HEK293 (cell line): ENCODE measurements at regions not wholly inside any gene's neighbourhood (a gene's known extent, or its start where the extent isn't known, plus 50 kb on each side); places are given as distances from the start of the nearest gene placed in this dataset.

Experiments
- CTCF ChIA-PET: fragments of 350-600 bp; formaldehyde crosslinking; extraction: SDS; loops from one replicate; lab custom pipeline; 2021; ENCODE audit warnings: antibody characterized with exemption; lab: Yijun Ruan, JAX
- POLR2A ChIA-PET: fragments of 300-600 bp; formaldehyde crosslinking; extraction: SDS; loops from one replicate; lab custom pipeline; 2020; ENCODE audit warnings: antibody characterized with exemption, inconsistent platforms; lab: Yijun Ruan, JAX
- H3K27ac ChIP-seq: fragments of 200-500 bp; sonication (Bioruptor generic); 2 replicates; pipeline ENCODE4 v1.5.1; 2014; ENCODE audit warnings: low read depth, low read length, control low read depth, inconsistent platforms; ENCODE audit errors: extremely low read depth
- H3K36me3 ChIP-seq, 2 experiments: fragments of 200-500 bp in 1 of 2; sonication (Bioruptor generic) in 1 of 2; 1 replicate in 1 of 2; 2 replicates in 1 of 2; pipeline ENCODE4 v1.5.1; 2014 to 2017; ENCODE audit warnings: inconsistent platforms in 2 of 2, low read length in 2 of 2; ENCODE audit not compliant: control insufficient read depth in 2 of 2, insufficient read depth in 1 of 2
- H3K4me1 ChIP-seq: fragments of 200-500 bp; sonication (Bioruptor generic); 2 replicates; pipeline ENCODE4 v1.5.1; 2014; ENCODE audit warnings: mild to moderate bottlenecking, low read length, inconsistent platforms; ENCODE audit not compliant: control insufficient read depth, insufficient read depth
- H3K4me3 ChIP-seq: 2 replicates; pipeline ENCODE4 v1.5.1; 2011; ENCODE audit warnings: low read depth, mild to moderate bottlenecking, control low read depth, low read length, moderate library complexity
- H3K9me3 ChIP-seq: fragments of 200-500 bp; sonication (Bioruptor generic); 2 replicates; pipeline ENCODE4 v1.5.1; 2014; ENCODE audit warnings: low read depth, low read length, inconsistent platforms; ENCODE audit not compliant: control insufficient read depth, insufficient read depth
- BCL11B ChIP-seq: fragments of 450-650 bp; formaldehyde crosslinking; IDR thresholded peaks from 2 replicates; pipeline ENCODE4 v1.5.1; 2016; ENCODE audit warnings: low read depth, missing biosample characterization, missing genetic modification characterization
- EGR2 ChIP-seq: fragments of 450-650 bp; formaldehyde crosslinking; IDR thresholded peaks from 2 replicates; pipeline ENCODE4 v1.5.1; 2016; ENCODE audit warnings: low read depth, missing biosample characterization, missing genetic modification characterization
- GLI2 ChIP-seq: fragments of 450-650 bp; formaldehyde crosslinking; IDR thresholded peaks from 2 replicates; pipeline ENCODE4; 2017; ENCODE audit warnings: missing biosample characterization, missing genetic modification characterization, low read depth, borderline replicate concordance
- KLF7 ChIP-seq: fragments of 450-650 bp; formaldehyde crosslinking; IDR thresholded peaks from 2 replicates; pipeline ENCODE4 v1.5.1; 2016; ENCODE audit warnings: missing biosample characterization, missing genetic modification characterization, borderline replicate concordance
- PRDM10 ChIP-seq: fragments of 450-650 bp; formaldehyde crosslinking; IDR thresholded peaks from 2 replicates; pipeline ENCODE4 v1.5.1; 2016; ENCODE audit warnings: missing biosample characterization, missing genetic modification characterization
- SP3 ChIP-seq: fragments of 450-650 bp; formaldehyde crosslinking; IDR thresholded peaks from 2 replicates; pipeline ENCODE4 v1.5.1; 2016; ENCODE audit warnings: missing biosample characterization, missing genetic modification characterization
- TCF7L2 ChIP-seq: IDR thresholded peaks from 2 replicates; pipeline ENCODE4 v1.6.1; 2011; ENCODE audit warnings: low read depth, mild to moderate bottlenecking, inconsistent platforms, low read length, moderate library complexity, borderline replicate concordance
- ZBTB21 ChIP-seq: fragments of 450-650 bp; formaldehyde crosslinking; IDR thresholded peaks from 2 replicates; pipeline ENCODE4 v1.5.1; 2017; ENCODE audit warnings: missing biosample characterization, missing genetic modification characterization
- ZNF121 ChIP-seq: fragments of 450-650 bp; formaldehyde crosslinking; IDR thresholded peaks from 2 replicates; pipeline ENCODE4 v1.5.1; 2016; ENCODE audit warnings: missing biosample characterization, missing genetic modification characterization
- ZNF202 ChIP-seq: fragments of 450-650 bp; formaldehyde crosslinking; IDR thresholded peaks from 2 replicates; pipeline ENCODE4 v1.5.1; 2016; ENCODE audit warnings: missing biosample characterization, missing genetic modification characterization, borderline replicate concordance
- ZNF266 ChIP-seq: fragments of 450-650 bp; formaldehyde crosslinking; IDR thresholded peaks from 2 replicates; pipeline ENCODE4 v1.5.1; 2016; ENCODE audit warnings: missing biosample characterization, missing genetic modification characterization, low read depth
- ZNF302 ChIP-seq: fragments of 450-650 bp; formaldehyde crosslinking; IDR thresholded peaks from 2 replicates; pipeline ENCODE4 v1.5.1; 2016; ENCODE audit warnings: missing biosample characterization, missing genetic modification characterization, low read depth
- ZNF311 ChIP-seq: fragments of 450-650 bp; formaldehyde crosslinking; IDR thresholded peaks from 2 replicates; pipeline ENCODE4 v1.5.1; 2017; ENCODE audit warnings: missing biosample characterization, missing genetic modification characterization, borderline replicate concordance
- ZNF335 ChIP-seq: fragments of 450-650 bp; formaldehyde crosslinking; conservative IDR thresholded peaks from 2 replicates; pipeline ENCODE4 v1.5.1; 2016; ENCODE audit warnings: missing biosample characterization, missing genetic modification characterization
- ZNF433 ChIP-seq: fragments of 450-650 bp; formaldehyde crosslinking; IDR thresholded peaks from 2 replicates; pipeline ENCODE4 v1.5.1; 2016; ENCODE audit warnings: missing biosample characterization, missing genetic modification characterization, low read depth
- ZNF513 ChIP-seq: fragments of 450-650 bp; IDR thresholded peaks from 2 replicates; pipeline ENCODE4 v1.5.1; 2018; ENCODE audit warnings: missing biosample characterization, missing genetic modification characterization
- ZNF664 ChIP-seq: fragments of 450-650 bp; formaldehyde crosslinking; IDR thresholded peaks from 2 replicates; pipeline ENCODE4 v1.5.1; 2016; ENCODE audit warnings: missing biosample characterization, missing genetic modification characterization
- ZNF747 ChIP-seq: fragments of 450-650 bp; formaldehyde crosslinking; IDR thresholded peaks from 2 replicates; pipeline ENCODE4 v1.5.1; 2016; ENCODE audit warnings: missing biosample characterization, missing genetic modification characterization
- ZNF785 ChIP-seq: fragments of 450-650 bp; formaldehyde crosslinking; IDR thresholded peaks from 2 replicates; pipeline ENCODE4 v1.5.1; 2016; ENCODE audit warnings: missing biosample characterization, missing genetic modification characterization
- TF ChIP-seq, protein P1 (sequence below): fragments of 450-650 bp; formaldehyde crosslinking; IDR thresholded peaks from 2 replicates; pipeline ENCODE4 v1.5.1; 2017; ENCODE audit warnings: missing biosample characterization, missing genetic modification characterization

- Histone ChIP-seq H3K9me3 (no peaks in the 10 kb centered on the region), H3K27ac (no peak overlapping the region), H3K4me1 (no peaks in the 10 kb centered on the region), H3K36me3 (no peaks in the 10 kb centered on the region), H3K4me3 (no peak overlapping the region)
- CTCF ChIA-PET: interaction anchor here (0.6 to 0.7 kb wide), 2 partner anchors 130 to 547 kb away, joined by 3 read pairs; no protein-coding TSS in a partner anchor
- POLR2A ChIA-PET: no interaction called here
- TF ChIP-seq ZBTB21 (tag by site-specific recombination) (no peak), ZNF266 (tag by site-specific recombination) (no peak), ZNF433 (tag by site-specific recombination) (no peak), GLI2 (tag by site-specific recombination) (no peak), ZNF302 (tag by site-specific recombination) (no peak), KLF7 (no peak), ZNF202 (tag by site-specific recombination) (no peak), ZNF311 (no peak), ZNF513 (tag by site-specific recombination) (no peak), BCL11B (tag by site-specific recombination) (no peak), PRDM10 (tag by site-specific recombination) (no peak), ZNF335 (tag by site-specific recombination) (no peak), ZNF747 (tag by site-specific recombination) (no peak), TCF7L2 (no peak), ZNF785 (tag by site-specific recombination) (no peak), SP3 (no peak)
- TF ChIP-seq, protein P1, sequence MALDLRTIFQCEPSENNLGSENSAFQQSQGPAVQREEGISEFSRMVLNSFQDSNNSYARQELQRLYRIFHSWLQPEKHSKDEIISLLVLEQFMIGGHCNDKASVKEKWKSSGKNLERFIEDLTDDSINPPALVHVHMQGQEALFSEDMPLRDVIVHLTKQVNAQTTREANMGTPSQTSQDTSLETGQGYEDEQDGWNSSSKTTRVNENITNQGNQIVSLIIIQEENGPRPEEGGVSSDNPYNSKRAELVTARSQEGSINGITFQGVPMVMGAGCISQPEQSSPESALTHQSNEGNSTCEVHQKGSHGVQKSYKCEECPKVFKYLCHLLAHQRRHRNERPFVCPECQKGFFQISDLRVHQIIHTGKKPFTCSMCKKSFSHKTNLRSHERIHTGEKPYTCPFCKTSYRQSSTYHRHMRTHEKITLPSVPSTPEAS (tag by site-specific recombination): no peak
- TF ChIP-seq, all 188 proteins: peak for 0
Measured at GRCh38 chr18:42182728-42183700, 228.0 kb downstream of the PIK3C3 start.

- ChIA-PET POLR2A (no interaction called here), CTCF (interaction anchor here (0.7 kb wide), 1 partner anchor 546 kb away, joined by 3 read pairs; no protein-coding TSS in a partner anchor)
- H3K27ac ChIP-seq: no peak overlapping the region
- H3K4me3 ChIP-seq: no peak overlapping the region
- H3K36me3 ChIP-seq: no peaks in the 10 kb centered on the region
- no peak for TF ChIP-seq ZNF121 (tag by site-specific recombination)
- TF ChIP-seq ZNF664 (tag by site-specific recombination): no peak
- no peak for TF ChIP-seq EGR2
- TF ChIP-seq ZBTB21 (tag by site-specific recombination): no peak
- H3K4me1 ChIP-seq: no peaks in the 10 kb centered on the region
- no peaks in the 10 kb centered on the region for H3K9me3 ChIP-seq
Measured at GRCh38 chr18:42183746-42184145, 228.7 kb downstream of the PIK3C3 start.
